Glutamatergic neuron (in vitro differentiated cells): ENCODE measurements at regions not wholly inside any gene's neighbourhood (a gene's known extent, or its start where the extent isn't known, plus 50 kb on each side); places are given as distances from the start of the nearest gene placed in this dataset.

Experiments
- DNase-seq: peaks from one replicate; pipeline ENCODE4 v3.0.0; 2022
- H3K27ac Mint-ChIP-seq: one replicate; pipeline ENCODE4 v1.8.0; 2020; ENCODE audit warnings: mild to moderate bottlenecking, mixed read lengths, inconsistent platforms; ENCODE audit not compliant: unreplicated experiment
- H3K27me3 Mint-ChIP-seq: one replicate; pipeline ENCODE4 v1.8.0; 2020; ENCODE audit warnings: mild to moderate bottlenecking, moderate library complexity, mixed read lengths, inconsistent platforms; ENCODE audit not compliant: unreplicated experiment
- H3K36me3 Mint-ChIP-seq: one replicate; pipeline ENCODE4 v1.8.0; 2020; ENCODE audit warnings: mild to moderate bottlenecking, mixed read lengths, inconsistent platforms; ENCODE audit not compliant: unreplicated experiment
- H3K4me1 Mint-ChIP-seq: one replicate; pipeline ENCODE4 v1.8.0; 2020; ENCODE audit warnings: mild to moderate bottlenecking, low read depth, mixed read lengths, inconsistent platforms; ENCODE audit not compliant: unreplicated experiment
- H3K4me3 Mint-ChIP-seq: one replicate; pipeline ENCODE4 v1.8.0; 2020; ENCODE audit warnings: mild to moderate bottlenecking, mixed read lengths, inconsistent platforms; ENCODE audit not compliant: unreplicated experiment
- H3K9me3 Mint-ChIP-seq: one replicate; pipeline ENCODE4 v1.8.0; 2020; ENCODE audit warnings: mild to moderate bottlenecking, moderate library complexity, mixed read lengths, inconsistent platforms; ENCODE audit not compliant: unreplicated experiment
- CTCF ChIP-seq: fragments of 200-600 bp; sonication (generic); IDR thresholded peaks from one replicate; pipeline ENCODE4 v1.5.0; 2021; ENCODE audit not compliant: partially characterized antibody, unreplicated experiment

- Mint-ChIP-seq H3K4me1 (no peaks in the 10 kb centered on the region), H3K27me3 (no peaks in the 10 kb centered on the region), H3K27ac (no peak overlapping the region), H3K9me3 (peaks cover 1% of the 10 kb centered on the region), H3K36me3 (peaks cover 4% of the 10 kb centered on the region), H3K4me3 (no peak overlapping the region)
- TF ChIP-seq CTCF, result no peak
- no peak for DNase-seq
Measured at GRCh38 chr2:107160640-107161239, 274.8 kb upstream of the ST6GAL2 start.

GRCh38 chr2:107168141-107168540 lies 282.2 kb upstream of the ST6GAL2 start:
- no peak for TF ChIP-seq CTCF
- DNase-seq, result no peak
- Mint-ChIP-seq H3K36me3 (no peaks in the 10 kb centered on the region), H3K9me3 (no peaks in the 10 kb centered on the region), H3K4me3 (no peak overlapping the region), H3K27me3 (no peaks in the 10 kb centered on the region), H3K4me1 (no peaks in the 10 kb centered on the region), H3K27ac (no peak overlapping the region)

- no peak overlapping the region for H3K4me3 Mint-ChIP-seq
- peaks cover 4% of the 10 kb centered on the region for H3K9me3 Mint-ChIP-seq
- no peaks in the 10 kb centered on the region for H3K36me3 Mint-ChIP-seq
- no peak overlapping the region for H3K27ac Mint-ChIP-seq
- no peak for DNase-seq
- no peak for TF ChIP-seq CTCF
- H3K27me3 Mint-ChIP-seq, result peaks cover 1% of the 10 kb centered on the region
- no peaks in the 10 kb centered on the region for H3K4me1 Mint-ChIP-seq
Measured at GRCh38 chr2:107174171-107174570, 288.2 kb upstream of the ST6GAL2 start.

- Mint-ChIP-seq H3K9me3 (no peaks in the 10 kb centered on the region), H3K4me3 (no peak overlapping the region), H3K36me3 (no peaks in the 10 kb centered on the region), H3K27me3 (no peaks in the 10 kb centered on the region), H3K27ac (no peak overlapping the region), H3K4me1 (no peaks in the 10 kb centered on the region)
- no peak for DNase-seq
- no peak for TF ChIP-seq CTCF
Measured at GRCh38 chr2:107182981-107183380, 297.0 kb upstream of the ST6GAL2 start.

- H3K27ac Mint-ChIP-seq, result no peak overlapping the region
- H3K9me3 Mint-ChIP-seq, result no peaks in the 10 kb centered on the region
- no peaks in the 10 kb centered on the region for H3K27me3 Mint-ChIP-seq
- no peaks in the 10 kb centered on the region for H3K4me1 Mint-ChIP-seq
- H3K36me3 Mint-ChIP-seq, result no peaks in the 10 kb centered on the region
- no peak for TF ChIP-seq CTCF
- no peak for DNase-seq
- H3K4me3 Mint-ChIP-seq, result no peak overlapping the region
Measured at GRCh38 chr2:107187870-107188269, 301.9 kb upstream of the ST6GAL2 start.
